ENCODE measurements at regions not wholly inside any gene's neighbourhood (a gene's known extent, or its start where the extent isn't known, plus 50 kb on each side); places are given as distances from the start of the nearest gene placed in this dataset.
"Not testable (repeated sequence)": the region's sequence is repeated elsewhere in the genome, so short reads cannot be mapped to it uniquely, and the experiment has no call there.

DNA sequence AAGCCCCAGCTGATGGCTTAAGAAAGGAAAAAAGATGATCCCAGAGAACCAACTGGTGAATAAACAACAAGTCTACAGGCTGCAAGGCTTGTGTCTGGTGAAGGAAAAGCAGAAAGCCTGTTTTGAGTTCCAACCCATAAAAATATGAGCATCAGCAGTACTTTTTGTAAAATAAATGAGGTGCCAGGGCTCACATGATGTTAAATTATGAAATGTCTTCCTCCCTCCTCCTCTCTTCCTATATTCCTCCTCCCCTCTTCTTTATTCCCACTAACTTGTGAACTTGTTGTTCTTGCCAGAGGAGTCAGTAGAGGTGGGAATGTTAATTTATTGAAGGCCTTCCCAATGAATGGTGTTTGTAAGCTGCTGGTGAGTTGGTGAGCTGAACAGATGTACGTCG, 212.2 kb upstream of the CDH11 start:
- H3K36me3 Mint-ChIP-seq: no peaks in the 10 kb centered on the region
- no peak for ATAC-seq
- no peak for DNase-seq (ENCODE audit: low spot score in 2 of 2)
- H3K27ac Mint-ChIP-seq: no peak overlapping the region
- H3K9me3 Mint-ChIP-seq: peaks cover 0 to 20% of the 10 kb centered on the region in 2 donors

DNA sequence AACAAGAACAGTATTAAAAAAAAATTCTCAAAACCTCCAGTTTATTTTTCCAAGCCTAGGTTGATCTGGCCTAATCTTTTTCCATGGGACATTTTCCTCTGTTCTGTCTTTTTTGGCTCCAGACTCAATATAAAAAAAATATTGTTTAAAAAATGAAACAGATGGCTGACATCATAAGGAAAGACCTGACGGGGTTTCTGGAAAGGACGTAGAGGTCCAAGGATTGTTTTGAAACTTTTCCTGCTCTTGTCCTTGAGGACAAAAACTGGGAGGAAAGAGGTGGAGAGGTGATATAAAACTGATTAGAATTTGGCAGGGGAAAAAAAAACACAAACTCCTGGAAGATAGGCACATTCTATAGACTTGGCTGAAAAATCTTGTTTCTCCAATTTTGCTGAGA, 211.4 kb upstream of the CDH11 start:
- no peak for ATAC-seq

GRCh38 chr16:65327346-65327745, 205.5 kb upstream of the CDH11 start:
- ATAC-seq (no peak), DNase-seq (ENCODE audit: low spot score in 2 of 2) (no peak)
- Mint-ChIP-seq H3K27ac (no peak overlapping the region), H3K9me3 (peaks cover 0 to 8% of the 10 kb centered on the region in 2 donors), H3K36me3 (no peaks in the 10 kb centered on the region)

More for the DNA sequence above, 211.4 kb upstream of the CDH11 start:
- Mint-ChIP-seq H3K36me3 (no peaks in the 10 kb centered on the region), H3K27ac (no peak overlapping the region), H3K9me3 (peaks cover 0 to 20% of the 10 kb centered on the region in 2 donors)
- DNase-seq (ENCODE audit: low spot score in 2 of 2): no peak

DNA sequence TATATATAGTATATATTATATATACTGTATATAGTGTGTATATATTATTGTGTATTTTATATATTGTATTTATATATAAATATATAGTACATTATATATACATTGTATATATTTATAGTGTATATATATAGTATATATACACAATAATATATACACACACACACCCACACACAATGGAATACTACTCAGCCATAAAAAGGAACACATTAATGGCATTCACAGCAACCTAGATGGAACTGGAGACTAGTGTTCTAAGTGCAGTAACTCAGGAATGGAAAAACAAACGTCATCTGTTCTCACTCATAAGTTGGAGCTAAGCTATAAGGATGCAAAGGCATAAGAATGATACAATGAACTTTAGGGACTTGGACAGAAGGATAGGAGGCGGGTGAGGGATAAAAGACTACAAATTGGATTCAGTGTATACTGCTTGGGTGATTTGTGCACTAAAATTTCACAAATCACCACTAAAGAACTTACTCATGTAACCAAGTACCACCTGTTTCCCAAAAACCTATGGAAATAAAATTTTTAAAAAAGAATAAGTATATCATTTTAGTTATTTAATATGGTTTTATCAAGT, 201.9 kb upstream of the CDH11 start:
- no peak overlapping the region for H3K27ac Mint-ChIP-seq
- ATAC-seq (peak; percentile 70 to 80), DNase-seq (ENCODE audit: low spot score in 2 of 2) (no peak)
- H3K9me3 Mint-ChIP-seq: no peaks in the 10 kb centered on the region
- H3K36me3 Mint-ChIP-seq: no peaks in the 10 kb centered on the region

DNA sequence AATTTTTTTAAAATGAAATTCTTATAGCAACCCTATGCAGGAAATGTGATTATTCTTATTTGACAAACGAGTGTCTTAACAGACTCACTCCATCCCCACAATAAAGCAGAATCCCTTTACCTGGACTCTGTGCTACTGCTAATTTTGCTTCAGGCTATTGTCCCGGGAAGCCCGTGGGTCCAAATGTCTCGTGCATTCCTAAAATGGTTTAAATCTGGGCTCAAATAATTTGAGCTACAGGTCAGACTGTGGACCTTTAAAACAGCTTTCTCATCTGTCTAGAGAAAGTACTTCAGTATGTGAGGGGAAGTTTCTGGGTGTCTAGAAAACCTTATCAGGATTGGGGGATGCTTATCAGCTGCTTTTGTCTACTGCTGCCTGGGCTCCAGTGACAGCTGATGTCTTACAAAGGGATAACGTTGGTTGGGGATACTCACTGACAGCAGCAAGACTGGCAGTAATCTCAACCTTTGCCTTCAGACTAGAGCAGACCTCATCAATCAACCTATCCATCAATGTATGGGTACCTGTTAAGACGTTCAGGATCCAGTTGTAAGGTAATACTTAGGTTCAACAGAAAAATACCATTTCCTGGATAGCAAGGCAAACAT, 197.9 kb upstream of the CDH11 start:
- Mint-ChIP-seq H3K27ac (no peak overlapping the region), H3K36me3 (no peaks in the 10 kb centered on the region), H3K9me3 (peaks cover 0 to 4% of the 10 kb centered on the region in 2 donors)
- ATAC-seq (peak in 1 of 2 donors; percentile 35), DNase-seq (ENCODE audit: low spot score in 2 of 2) (no peak)

- ATAC-seq (no peak), DNase-seq (ENCODE audit: low spot score in 2 of 2) (no peak)
- Mint-ChIP-seq H3K9me3 (peaks cover 0 to 4% of the 10 kb centered on the region in 2 donors), H3K36me3 (no peaks in the 10 kb centered on the region), H3K27ac (no peak overlapping the region)
These were observed 196.9 kb upstream of the CDH11 start for GRCh38 chr16:65318590-65319257.

- Mint-ChIP-seq H3K9me3 (peaks cover 0 to 4% of the 10 kb centered on the region in 2 donors), H3K36me3 (no peaks in the 10 kb centered on the region), H3K27ac (no peak overlapping the region)
- DNase-seq (ENCODE audit: low spot score in 2 of 2) (no peak), ATAC-seq (no peak)
These were observed 196.3 kb upstream of the CDH11 start for GRCh38 chr16:65318138-65318537.

DNA sequence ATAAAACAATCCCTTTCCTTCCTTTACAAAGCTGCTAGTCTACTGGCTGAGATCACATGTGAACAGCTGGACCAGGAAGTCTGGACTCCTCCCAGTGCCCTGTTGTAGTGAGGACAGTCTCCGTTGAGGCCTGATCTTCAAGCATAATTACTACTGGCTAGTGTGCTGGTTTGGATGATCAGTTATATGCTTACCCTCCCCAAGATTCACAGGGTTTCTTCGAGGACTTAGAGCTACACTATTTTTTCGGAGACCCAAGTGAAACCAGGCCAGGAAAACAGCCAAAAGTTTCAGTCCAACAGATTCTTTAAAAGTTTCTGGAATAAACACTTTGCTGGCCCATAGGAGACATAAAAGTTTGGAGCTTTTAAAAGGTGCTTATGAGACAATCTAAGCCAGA, 194.9 kb upstream of the CDH11 start:
- ATAC-seq (no peak), DNase-seq (ENCODE audit: low spot score in 2 of 2) (no peak)
- H3K36me3 Mint-ChIP-seq: no peaks in the 10 kb centered on the region
- H3K27ac Mint-ChIP-seq: no peak overlapping the region
- peaks cover 0 to 4% of the 10 kb centered on the region in 2 donors for H3K9me3 Mint-ChIP-seq

- ATAC-seq (no peak), DNase-seq (ENCODE audit: low spot score in 2 of 2) (no peak)
- Mint-ChIP-seq H3K9me3 (peaks cover 0 to 4% of the 10 kb centered on the region in 2 donors), H3K36me3 (no peaks in the 10 kb centered on the region), H3K27ac (no peak overlapping the region)
These were observed 193.4 kb upstream of the CDH11 start for GRCh38 chr16:65315081-65315780.

GRCh38 chr16:65314627-65315008, 192.8 kb upstream of the CDH11 start:
- no peak for DNase-seq (ENCODE audit: low spot score in 2 of 2)
- H3K36me3 Mint-ChIP-seq: no peaks in the 10 kb centered on the region
- no peak for ATAC-seq
- peaks cover 0 to 4% of the 10 kb centered on the region in 2 donors for H3K9me3 Mint-ChIP-seq
- no peak overlapping the region for H3K27ac Mint-ChIP-seq

DNA sequence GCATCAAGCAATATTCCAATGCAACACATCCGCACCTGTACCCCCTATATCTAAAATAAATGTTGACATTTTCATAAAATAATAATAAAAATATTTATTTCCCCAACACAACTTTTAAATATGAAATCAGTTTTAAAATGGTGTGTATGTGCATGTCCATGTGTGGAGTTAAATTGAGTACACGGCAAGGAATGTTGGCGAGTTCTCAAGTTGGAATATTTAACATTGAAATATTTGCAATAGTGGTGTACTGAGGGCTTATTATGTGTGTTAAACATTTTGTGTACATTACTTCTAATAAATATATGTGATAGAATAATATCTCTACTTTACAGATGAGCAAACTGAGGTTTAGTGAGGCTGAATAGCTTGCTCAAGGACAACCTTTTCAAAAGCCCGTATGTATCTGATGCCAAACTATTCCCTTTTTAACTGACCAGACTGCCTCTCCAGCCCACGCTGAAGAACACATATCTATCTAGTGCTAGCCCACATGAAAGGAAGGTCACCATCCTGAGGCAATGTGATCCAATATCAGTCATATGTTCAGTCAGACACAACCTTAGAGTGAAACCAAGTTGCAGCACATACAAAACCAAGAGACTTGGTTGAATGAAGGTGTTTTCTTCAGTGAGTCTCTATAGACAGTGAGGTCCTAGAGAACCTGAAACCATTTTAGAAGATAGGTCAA, 192.2 kb upstream of the CDH11 start:
- DNase-seq (ENCODE audit: low spot score in 2 of 2) (no peak), ATAC-seq (no peak)
- Mint-ChIP-seq H3K36me3 (no peaks in the 10 kb centered on the region), H3K27ac (no peak overlapping the region), H3K9me3 (peaks cover 0 to 4% of the 10 kb centered on the region in 2 donors)

GRCh38 chr16:65312795-65313194, 190.9 kb upstream of the CDH11 start:
- H3K9me3 Mint-ChIP-seq: peaks cover 0 to 9% of the 10 kb centered on the region in 2 donors
- ATAC-seq (no peak), DNase-seq (ENCODE audit: low spot score in 2 of 2) (no peak)
- H3K27ac Mint-ChIP-seq: no peak overlapping the region
- H3K36me3 Mint-ChIP-seq: no peaks in the 10 kb centered on the region

GRCh38 chr16:65312071-65312470, 190.2 kb upstream of the CDH11 start:
- ATAC-seq: no peak
- H3K9me3 Mint-ChIP-seq: peaks cover 0 to 9% of the 10 kb centered on the region in 2 donors

DNA sequence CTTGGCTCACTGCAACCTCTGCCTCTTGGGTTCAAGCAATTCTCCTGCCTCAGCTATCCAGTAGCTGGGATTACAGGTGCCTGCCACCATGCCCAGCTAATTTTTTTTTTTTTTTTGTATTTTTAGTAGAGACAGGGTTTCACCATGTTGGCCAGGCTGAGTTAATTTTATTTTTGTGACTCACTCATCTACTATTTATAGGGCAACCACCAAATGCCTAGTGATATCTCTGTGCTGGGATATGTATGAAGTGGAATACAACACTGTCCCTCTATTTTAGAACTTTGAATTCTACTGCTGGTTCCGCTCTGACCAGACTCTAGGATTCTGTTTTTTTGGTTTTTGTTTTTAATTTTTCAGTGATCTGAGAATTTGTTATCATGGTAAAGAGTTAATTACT, 188.6 kb upstream of the CDH11 start:
- H3K9me3 Mint-ChIP-seq; H3K27ac Mint-ChIP-seq; ATAC-seq; DNase-seq (ENCODE audit: low spot score in 2 of 2); H3K36me3 Mint-ChIP-seq: not testable (repeated sequence)

More at GRCh38 chr16:65312071-65312470, 190.2 kb upstream of the CDH11 start:
- Mint-ChIP-seq H3K27ac (no peak overlapping the region), H3K36me3 (no peaks in the 10 kb centered on the region)
- no peak for DNase-seq (ENCODE audit: low spot score in 2 of 2)

- Mint-ChIP-seq H3K9me3 (peaks cover 13 to 15% of the 10 kb centered on the region in 2 donors), H3K36me3 (no peaks in the 10 kb centered on the region), H3K27ac (no peak overlapping the region)
- ATAC-seq (no peak), DNase-seq (ENCODE audit: low spot score in 2 of 2) (no peak)
These were observed 187.5 kb upstream of the CDH11 start for GRCh38 chr16:65309354-65309753.

DNA sequence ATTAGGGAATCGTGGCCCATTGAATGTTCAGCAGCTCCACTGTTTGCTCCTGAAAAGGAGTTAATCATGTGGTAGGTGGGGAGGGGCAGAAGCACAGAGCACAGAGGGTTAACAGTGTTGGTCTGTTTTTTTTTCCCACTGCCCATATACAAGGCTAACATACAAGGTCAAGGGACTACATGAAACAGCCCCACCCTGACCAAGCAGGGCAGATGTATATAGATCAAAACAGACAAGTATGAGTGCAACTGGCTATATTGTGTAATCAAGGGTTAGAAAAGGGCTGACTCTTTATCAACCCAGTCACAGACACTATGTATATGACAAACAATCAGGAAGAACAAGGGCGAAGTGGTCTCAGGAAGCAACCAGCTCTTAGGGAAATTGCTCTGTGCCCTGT, 186.6 kb upstream of the CDH11 start:
- no peaks in the 10 kb centered on the region for H3K36me3 Mint-ChIP-seq
- ATAC-seq (no peak), DNase-seq (ENCODE audit: low spot score in 2 of 2) (no peak)
- peaks cover 14 to 15% of the 10 kb centered on the region in 2 donors for H3K9me3 Mint-ChIP-seq
- no peak overlapping the region for H3K27ac Mint-ChIP-seq

DNA sequence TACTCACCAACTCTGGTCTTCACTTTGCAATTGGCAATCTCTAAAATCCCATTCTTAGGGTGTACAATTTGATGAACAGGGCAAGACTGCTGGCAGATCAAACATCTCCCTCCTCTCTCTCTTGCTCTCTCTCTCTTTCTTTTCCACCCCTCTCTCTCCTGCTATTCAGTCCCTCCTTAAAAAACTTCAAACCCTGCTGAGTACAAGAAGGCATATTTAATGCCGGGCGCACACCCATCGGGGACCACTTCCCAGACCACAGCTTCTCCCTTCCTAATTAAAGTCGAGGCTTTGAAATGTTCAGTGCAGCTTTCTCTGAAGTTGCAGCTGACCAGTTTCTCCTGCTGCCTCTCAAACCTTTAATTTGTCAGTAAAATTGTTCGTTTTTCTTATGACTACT, 185.4 kb upstream of the CDH11 start:
- Mint-ChIP-seq H3K36me3 (no peaks in the 10 kb centered on the region), H3K9me3 (peaks cover 14 to 15% of the 10 kb centered on the region in 2 donors), H3K27ac (no peak overlapping the region)
- no peak for DNase-seq (ENCODE audit: low spot score in 2 of 2)
- no peak for ATAC-seq
